HG02642 (cell line): ENCODE measurements at regions not wholly inside any gene's neighbourhood (a gene's known extent, or its start where the extent isn't known, plus 50 kb on each side); places are given as distances from the start of the nearest gene placed in this dataset.

Source experiments
- ATAC-seq: cut with Tn5 transposase; IDR thresholded peaks from one replicate; pipeline ENCODE4 v1.9.1; 2021; ENCODE audit warnings: mild to moderate bottlenecking; ENCODE audit not compliant: unreplicated experiment, poor library complexity

GRCh38 chr21:25426580-25426979, 180.7 kb downstream of the MRPL39 start:
- ATAC-seq: no peak

DNA sequence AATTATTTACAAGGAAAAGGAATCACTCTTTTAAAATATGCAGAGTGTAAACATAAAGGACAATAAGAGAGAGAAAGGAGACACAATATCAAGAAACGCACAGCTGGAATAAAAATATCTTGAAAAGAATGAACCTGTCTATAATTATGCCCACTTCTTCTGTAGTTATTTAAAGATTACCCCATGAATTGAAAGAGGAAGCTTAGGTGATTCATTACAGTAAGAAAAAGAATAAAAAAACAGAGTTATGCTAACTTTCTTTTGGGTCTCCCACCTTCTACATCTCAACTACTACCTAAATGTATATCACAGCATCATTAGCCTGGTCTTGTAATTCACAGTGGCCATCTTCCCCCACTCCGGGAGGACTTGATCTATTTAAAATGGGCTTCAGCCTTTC, 182.1 kb downstream of the MRPL39 start:
- no peak for ATAC-seq

GRCh38 chr21:25424634-25425033, 182.6 kb downstream of the MRPL39 start:
- no peak for ATAC-seq

DNA sequence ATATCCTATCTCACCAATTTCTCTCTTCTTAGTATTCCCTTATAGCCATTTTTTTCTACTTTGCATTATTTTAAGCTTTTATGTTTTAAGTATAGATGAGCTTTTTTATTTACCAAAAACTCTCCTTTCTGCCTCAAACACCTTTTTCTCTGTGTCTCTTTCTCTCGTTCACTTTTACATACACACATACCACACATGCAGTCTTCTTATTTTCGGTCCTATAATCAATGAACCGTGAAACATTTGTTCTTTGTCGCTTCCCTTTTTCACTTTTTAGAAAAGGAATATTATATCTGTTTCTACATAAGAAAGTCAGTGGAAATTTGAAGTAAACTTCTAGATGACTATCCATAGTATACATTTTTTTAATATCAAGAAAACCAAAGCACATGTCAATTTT, 183.2 kb downstream of the MRPL39 start:
- no peak for ATAC-seq

- ATAC-seq: no peak
These were observed 184.4 kb downstream of the MRPL39 start for GRCh38 chr21:25422610-25423608.

DNA sequence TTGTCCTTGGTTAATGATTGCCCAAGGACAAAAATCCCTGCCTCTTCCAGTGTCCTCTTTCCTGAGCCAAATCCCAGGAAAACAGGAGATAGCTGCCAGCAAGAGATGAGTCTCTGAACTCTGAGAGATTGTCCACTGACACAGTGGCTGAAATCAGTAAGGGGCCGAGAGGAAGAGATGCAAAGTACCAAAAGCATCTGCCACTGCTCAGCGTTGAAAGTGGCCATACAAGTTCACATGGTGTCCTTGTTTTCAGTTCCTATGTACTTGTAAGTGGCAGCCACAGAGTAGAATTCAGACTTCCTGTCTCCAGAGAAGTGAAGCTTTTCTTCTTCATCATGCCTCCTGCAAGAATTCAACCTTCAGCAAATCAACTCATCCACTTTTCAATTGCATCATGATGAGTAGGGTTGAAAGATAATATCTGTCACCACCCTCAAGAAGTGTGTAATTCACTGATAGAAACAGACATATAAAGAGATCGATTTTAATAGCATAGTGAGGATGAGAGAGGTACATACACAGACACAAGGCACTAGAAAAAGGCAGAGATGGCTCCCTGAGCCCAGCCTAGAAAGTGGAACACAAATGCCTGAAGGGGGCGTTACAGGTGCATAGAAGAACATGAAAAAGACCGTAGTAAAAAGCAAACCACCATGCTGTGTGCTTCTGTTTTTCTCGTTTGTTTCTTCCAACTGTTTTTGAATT, 185.8 kb downstream of the MRPL39 start:
- ATAC-seq: peak; percentile 72

- ATAC-seq: peak; percentile 12
These were observed 186.4 kb downstream of the MRPL39 start for GRCh38 chr21:25420831-25421230.

DNA sequence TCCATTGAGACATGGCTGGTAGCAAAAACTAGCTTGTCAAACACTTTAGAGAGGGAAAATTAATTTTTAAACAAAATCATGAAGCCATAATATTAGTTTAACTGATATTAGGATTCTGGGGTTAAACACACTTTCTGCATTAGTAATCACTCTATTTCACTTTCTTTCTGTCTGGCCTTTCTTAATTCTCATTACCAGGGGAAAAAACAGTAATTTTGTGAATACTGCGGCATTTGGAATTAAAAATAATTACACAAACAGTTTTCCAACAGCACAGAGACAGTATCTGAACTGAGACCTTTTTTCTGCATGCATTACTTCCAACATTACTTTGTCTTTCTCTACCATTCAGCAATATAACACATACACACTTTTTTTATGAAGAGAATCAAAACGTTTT, 190.6 kb downstream of the MRPL39 start:
- no peak for ATAC-seq

- ATAC-seq: no peak
These were observed 195.2 kb downstream of the MRPL39 start for GRCh38 chr21:25412100-25412499.

DNA sequence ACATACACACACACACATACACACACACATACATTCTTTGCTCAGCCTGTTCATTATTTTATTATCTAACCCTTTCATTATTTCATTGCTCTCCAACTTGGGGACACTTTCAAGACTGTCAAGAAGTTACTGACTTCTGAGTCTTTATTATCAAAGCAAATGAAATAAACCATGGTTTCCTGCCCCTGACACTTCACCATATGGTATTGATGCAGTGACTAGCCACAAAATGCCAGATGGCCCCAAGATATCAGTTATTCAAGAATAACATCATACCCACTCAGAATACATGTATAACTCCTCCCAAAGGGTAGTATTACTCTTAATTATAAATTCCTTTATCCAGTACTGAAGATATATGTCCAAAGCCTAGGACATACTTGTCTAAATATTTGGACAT, 197.3 kb downstream of the MRPL39 start:
- no peak for ATAC-seq

GRCh38 chr21:25408666-25409065, 198.6 kb downstream of the MRPL39 start:
- ATAC-seq: no peak

- no peak for ATAC-seq
These were observed 200.2 kb downstream of the MRPL39 start for GRCh38 chr21:25406887-25407579.

- ATAC-seq: no peak
These were observed 201.3 kb downstream of the MRPL39 start for GRCh38 chr21:25405984-25406383.

GRCh38 chr21:25402134-25402961, 204.9 kb downstream of the MRPL39 start:
- no peak for ATAC-seq

GRCh38 chr21:25400427-25400826, 206.9 kb downstream of the MRPL39 start:
- ATAC-seq: no peak

GRCh38 chr21:25398630-25399029, 208.7 kb downstream of the MRPL39 start:
- no peak for ATAC-seq

GRCh38 chr21:25396135-25396711, 211.1 kb downstream of the MRPL39 start:
- peak; percentile 91 for ATAC-seq

- ATAC-seq: no peak
These were observed 215.5 kb downstream of the MRPL39 start for GRCh38 chr21:25391777-25392176.

DNA sequence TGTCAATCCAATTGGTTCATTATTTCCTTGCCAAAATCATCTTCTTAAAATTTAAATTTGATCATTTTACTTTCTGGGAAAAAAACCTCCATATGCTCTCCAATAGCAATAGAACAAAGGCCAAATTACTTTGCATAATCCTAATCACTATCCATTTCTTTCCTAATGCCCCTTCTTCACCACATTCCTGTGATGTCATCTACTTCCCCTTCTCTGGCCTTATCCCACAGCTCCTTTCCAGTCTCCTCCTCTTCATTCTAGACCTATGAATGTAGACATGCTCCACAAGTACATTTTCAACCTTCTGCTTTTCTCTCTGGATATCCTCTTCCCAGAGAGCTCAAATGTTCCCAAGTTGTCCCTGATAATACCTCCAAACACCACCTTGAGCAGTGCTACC, 216.6 kb downstream of the MRPL39 start:
- ATAC-seq: no peak

DNA sequence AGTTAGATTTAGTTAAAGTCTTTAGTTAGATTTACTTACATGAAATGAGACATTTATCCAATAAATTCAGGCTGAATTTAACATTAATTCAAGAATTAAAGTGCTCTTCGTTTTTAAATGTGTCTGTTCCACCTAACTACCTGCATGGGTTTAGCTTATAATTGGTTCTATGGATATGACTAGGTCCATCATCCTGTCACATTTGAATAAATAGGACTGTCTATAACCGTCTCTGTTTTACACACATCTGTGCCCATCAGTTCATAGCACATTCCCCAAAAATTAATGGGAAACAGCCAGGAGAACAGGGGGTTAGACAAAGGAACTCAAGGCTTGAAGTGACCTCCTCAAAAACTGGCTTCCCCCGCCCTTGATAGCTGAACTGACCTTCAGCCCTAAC, 219.6 kb downstream of the MRPL39 start:
- no peak for ATAC-seq
